DOHH2 (cell line): ENCODE measurements at regions not wholly inside any gene's neighbourhood (a gene's known extent, or its start where the extent isn't known, plus 50 kb on each side); places are given as distances from the start of the nearest gene placed in this dataset.
A peak's percentile ranks its signal among the peaks of the same experiment; 100 is the strongest.

Source experiments
- H3F3A ChIP-seq: fragments of 200-600 bp; sonication (generic), shearing (Covaris generic); 2 replicates; pipeline ENCODE4 v1.6.0; 2016; ENCODE audit warnings: antibody characterized with exemption, mild to moderate bottlenecking; ENCODE audit not compliant: control insufficient read depth, insufficient read depth
- H3K27ac ChIP-seq: fragments of 200-600 bp; sonication (generic); 2 replicates; pipeline ENCODE4 v1.5.1; 2014; ENCODE audit warnings: low read depth, mild to moderate bottlenecking, low read length, moderate library complexity
- H3K27me3 ChIP-seq: fragments of 200-600 bp; sonication (generic); 2 replicates; pipeline ENCODE4 v1.6.1; 2014; ENCODE audit warnings: mild to moderate bottlenecking, low read length, mixed read lengths; ENCODE audit not compliant: control insufficient read depth
- H3K36me3 ChIP-seq: fragments of 200-600 bp; sonication (generic); 2 replicates; pipeline ENCODE4 v1.6.1; 2014; ENCODE audit warnings: mild to moderate bottlenecking, low read length, moderate library complexity, mixed read lengths; ENCODE audit not compliant: control insufficient read depth
- H3K4me1 ChIP-seq: fragments of 200-600 bp; sonication (generic); 2 replicates; pipeline ENCODE4 v1.6.1; 2014; ENCODE audit warnings: mild to moderate bottlenecking, low read length, mixed read lengths; ENCODE audit not compliant: control insufficient read depth
- H3K4me2 ChIP-seq: fragments of 200-600 bp; sonication (generic); 2 replicates; pipeline ENCODE4 v1.6.0; 2014; ENCODE audit warnings: mild to moderate bottlenecking, low read length, moderate library complexity
- H3K4me3 ChIP-seq: fragments of 200-600 bp; sonication (generic); 2 replicates; pipeline ENCODE4 v1.5.1; 2014; ENCODE audit warnings: mild to moderate bottlenecking, low read length, mixed read lengths
- H3K79me2 ChIP-seq: fragments of 200-600 bp; sonication (generic); 2 replicates; pipeline ENCODE4 v1.6.1; 2014; ENCODE audit warnings: mild to moderate bottlenecking, low read length, mixed read lengths; ENCODE audit not compliant: control insufficient read depth
- H3K9me2 ChIP-seq: fragments of 200-600 bp; sonication (generic); replicated peaks from 2 replicates; pipeline ENCODE4 v1.6.1; 2014; ENCODE audit warnings: mild to moderate bottlenecking, low read length, mixed read lengths; ENCODE audit not compliant: control insufficient read depth
- H3K9me3 ChIP-seq: fragments of 200-600 bp; sonication (generic); 2 replicates; pipeline ENCODE4 v1.6.1; 2014; ENCODE audit warnings: antibody characterized with exemption, low read length, mixed read lengths; ENCODE audit not compliant: control insufficient read depth, insufficient read depth
- H4K20me1 ChIP-seq: fragments of 200-600 bp; sonication (generic); 2 replicates; pipeline ENCODE4 v1.6.0; 2014; ENCODE audit warnings: low read depth, mild to moderate bottlenecking, antibody characterized with exemption, low read length, moderate library complexity; ENCODE audit not compliant: control insufficient read depth, insufficient read depth
- EZH2phosphoT487 ChIP-seq: fragments of 200-600 bp; sonication (generic); IDR thresholded peaks from 2 replicates; pipeline ENCODE4 v1.6.1; 2017; ENCODE audit warnings: borderline replicate concordance, mild to moderate bottlenecking, antibody characterized with exemption, low read length, moderate library complexity, mixed read lengths
- TF ChIP-seq, protein P1 (sequence below): fragments of 200-600 bp; sonication (generic); IDR thresholded peaks from one replicate; pipeline ENCODE4 v1.5.1; 2014; ENCODE audit warnings: antibody characterized with exemption, mild to moderate bottlenecking, low read depth, low read length; ENCODE audit not compliant: poor library complexity, severe bottlenecking

- H3K4me3 ChIP-seq, result no peak overlapping the region
- no peaks in the 10 kb centered on the region for H3K27me3 ChIP-seq
- no peaks in the 10 kb centered on the region; the same call in 1 of the 2 replicates for H3F3A ChIP-seq
- TF ChIP-seq, protein P1, sequence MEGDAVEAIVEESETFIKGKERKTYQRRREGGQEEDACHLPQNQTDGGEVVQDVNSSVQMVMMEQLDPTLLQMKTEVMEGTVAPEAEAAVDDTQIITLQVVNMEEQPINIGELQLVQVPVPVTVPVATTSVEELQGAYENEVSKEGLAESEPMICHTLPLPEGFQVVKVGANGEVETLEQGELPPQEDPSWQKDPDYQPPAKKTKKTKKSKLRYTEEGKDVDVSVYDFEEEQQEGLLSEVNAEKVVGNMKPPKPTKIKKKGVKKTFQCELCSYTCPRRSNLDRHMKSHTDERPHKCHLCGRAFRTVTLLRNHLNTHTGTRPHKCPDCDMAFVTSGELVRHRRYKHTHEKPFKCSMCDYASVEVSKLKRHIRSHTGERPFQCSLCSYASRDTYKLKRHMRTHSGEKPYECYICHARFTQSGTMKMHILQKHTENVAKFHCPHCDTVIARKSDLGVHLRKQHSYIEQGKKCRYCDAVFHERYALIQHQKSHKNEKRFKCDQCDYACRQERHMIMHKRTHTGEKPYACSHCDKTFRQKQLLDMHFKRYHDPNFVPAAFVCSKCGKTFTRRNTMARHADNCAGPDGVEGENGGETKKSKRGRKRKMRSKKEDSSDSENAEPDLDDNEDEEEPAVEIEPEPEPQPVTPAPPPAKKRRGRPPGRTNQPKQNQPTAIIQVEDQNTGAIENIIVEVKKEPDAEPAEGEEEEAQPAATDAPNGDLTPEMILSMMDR, result no peak
- TF ChIP-seq EZH2phosphoT487, result no peak
- peaks cover 6% of the 10 kb centered on the region for H3K36me3 ChIP-seq
- no peak overlapping the region for H3K4me2 ChIP-seq
- no peaks in the 10 kb centered on the region for H4K20me1 ChIP-seq
- H3K9me3 ChIP-seq, result no peaks in the 10 kb centered on the region
- H3K27ac ChIP-seq, result no peak overlapping the region
- H3K9me2 ChIP-seq, result no peaks in the 10 kb centered on the region
- H3K4me1 ChIP-seq, result peaks cover 34% of the 10 kb centered on the region
- no peaks in the 10 kb centered on the region for H3K79me2 ChIP-seq
These were observed 337.4 kb upstream of the RGS6 start for GRCh38 chr14:71594821-71595220.

DNA sequence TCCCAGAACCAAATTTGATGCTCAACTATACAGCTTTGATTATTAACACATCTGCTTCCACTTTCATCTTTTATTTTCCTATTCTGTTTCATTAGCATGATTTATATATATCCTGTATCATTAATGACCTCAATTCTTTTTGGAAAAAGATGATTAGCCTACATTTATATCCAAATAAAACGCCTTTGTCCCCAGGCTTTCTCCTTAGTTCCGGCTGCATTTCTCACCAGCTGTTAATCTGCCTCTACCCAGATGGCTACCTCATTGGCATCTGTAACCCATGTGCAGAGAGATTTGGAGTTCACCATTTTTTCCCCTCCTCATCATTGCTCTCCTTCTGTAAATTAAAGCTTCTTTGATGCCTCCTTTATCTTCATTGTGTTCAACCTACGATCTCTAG, 336.8 kb upstream of the RGS6 start:
- Histone ChIP-seq H3K9me3 (peaks cover 6% of the 10 kb centered on the region; the same call in 1 of the 2 replicates), H3K4me1 (peaks cover 34% of the 10 kb centered on the region), H3F3A (no peaks in the 10 kb centered on the region; the same call in 1 of the 2 replicates), H3K79me2 (no peaks in the 10 kb centered on the region), H3K9me2 (no peaks in the 10 kb centered on the region), H3K36me3 (peaks cover 6% of the 10 kb centered on the region), H3K27ac (no peak overlapping the region), H3K4me3 (no peak overlapping the region), H3K4me2 (no peak overlapping the region), H3K27me3 (no peaks in the 10 kb centered on the region), H4K20me1 (no peaks in the 10 kb centered on the region)
- no peak for TF ChIP-seq EZH2phosphoT487

DNA sequence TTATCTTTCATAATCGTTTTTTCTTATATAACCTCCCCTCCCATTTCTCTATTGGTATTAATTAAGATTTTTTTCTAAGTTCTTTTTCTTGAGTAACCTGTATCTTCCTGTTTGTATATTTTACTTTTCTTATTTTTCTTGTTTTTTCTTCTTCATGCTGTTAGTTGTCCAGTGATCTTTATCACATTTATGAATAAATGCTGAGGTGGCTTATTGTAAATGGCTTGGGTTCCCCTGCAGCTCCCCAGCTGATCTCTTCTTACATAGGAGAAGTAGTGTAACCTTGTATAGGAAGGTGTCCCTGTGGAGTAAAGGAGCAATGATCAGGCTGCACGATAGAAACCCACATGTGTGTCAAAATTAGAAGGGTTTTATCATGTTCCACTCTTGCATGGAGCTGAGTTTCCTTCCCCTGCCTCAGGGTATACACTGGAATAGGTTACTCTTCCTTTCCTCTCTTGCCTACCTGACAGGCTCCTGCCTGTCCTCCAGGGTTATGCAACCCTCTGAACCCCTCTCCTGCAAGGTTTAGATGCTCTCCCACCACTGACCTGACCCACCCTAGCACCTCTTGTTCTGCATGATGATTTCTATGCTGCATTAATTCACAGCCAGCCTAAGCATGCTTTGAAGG, 334.8 kb upstream of the RGS6 start:
- peaks cover 6% of the 10 kb centered on the region; the same call in 1 of the 2 replicates for H3K79me2 ChIP-seq
- H3K4me2 ChIP-seq, result peak overlapping the region; percentile 54
- H3K9me3 ChIP-seq, result peaks cover 7% of the 10 kb centered on the region; the same call in 1 of the 2 replicates
- peaks cover 25% of the 10 kb centered on the region for H3K4me1 ChIP-seq
- H3K27me3 ChIP-seq, result no peaks in the 10 kb centered on the region
- H4K20me1 ChIP-seq, result no peaks in the 10 kb centered on the region
- H3K36me3 ChIP-seq, result peaks cover 6% of the 10 kb centered on the region
- peak overlapping the region; percentile 37 for H3K4me3 ChIP-seq
- H3F3A ChIP-seq, result no peaks in the 10 kb centered on the region; the same call in 1 of the 2 replicates
- no peaks in the 10 kb centered on the region for H3K9me2 ChIP-seq
- peak overlapping the region; percentile 48 for H3K27ac ChIP-seq
- no peak for TF ChIP-seq EZH2phosphoT487
- TF ChIP-seq, protein P1, result no peak

DNA sequence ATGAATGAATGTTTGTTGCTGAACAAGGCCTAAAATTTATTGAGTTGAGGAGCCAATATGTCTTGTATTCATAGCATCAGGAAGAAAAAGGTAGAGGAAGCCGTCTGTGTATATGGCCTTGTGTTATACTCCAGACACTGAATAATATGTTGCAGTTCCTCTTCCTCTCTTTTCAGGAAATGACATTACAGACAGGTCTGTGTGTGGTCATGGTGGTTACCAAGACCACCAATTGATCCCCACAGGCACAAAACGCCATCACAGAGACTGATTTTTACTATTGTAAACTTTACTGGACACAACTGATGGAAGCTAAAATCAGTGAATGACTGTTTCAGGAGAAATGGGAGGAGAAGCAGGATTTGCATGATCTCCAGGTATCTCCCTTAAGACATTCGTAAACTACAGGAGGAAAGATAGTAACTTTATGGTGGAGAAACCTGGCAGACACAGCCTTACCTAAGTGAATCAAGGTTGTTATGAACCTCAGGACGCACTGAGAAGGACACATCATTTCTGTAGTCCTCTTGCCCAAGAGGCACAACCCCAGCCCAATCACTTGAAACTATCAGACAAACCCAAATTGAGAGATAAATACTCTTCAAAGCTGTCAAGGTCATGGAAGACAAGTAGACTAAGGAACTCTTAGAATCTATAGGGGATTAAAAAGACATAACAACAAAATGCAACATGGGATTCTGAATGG, 334.1 kb upstream of the RGS6 start:
- no peak for TF ChIP-seq EZH2phosphoT487
- TF ChIP-seq, protein P1, result no peak
- peaks cover 6% of the 10 kb centered on the region for H3K36me3 ChIP-seq
- peak overlapping the region; percentile 37 for H3K4me3 ChIP-seq
- H3K27me3 ChIP-seq, result no peaks in the 10 kb centered on the region
- H3K79me2 ChIP-seq, result peaks cover 9% of the 10 kb centered on the region
- peaks cover 7% of the 10 kb centered on the region; the same call in 1 of the 2 replicates for H3K9me3 ChIP-seq
- no peaks in the 10 kb centered on the region for H4K20me1 ChIP-seq
- H3K4me2 ChIP-seq, result peak overlapping the region; percentile 54
- H3K27ac ChIP-seq, result peak overlapping the region; percentile 48
- peaks cover 24% of the 10 kb centered on the region for H3K4me1 ChIP-seq
- no peaks in the 10 kb centered on the region; the same call in 1 of the 2 replicates for H3F3A ChIP-seq
- H3K9me2 ChIP-seq, result no peaks in the 10 kb centered on the region
